Fibroblast of lung (primary cell): ENCODE measurements at regions not wholly inside any gene's neighbourhood (a gene's known extent, or its start where the extent isn't known, plus 50 kb on each side); places are given as distances from the start of the nearest gene placed in this dataset.

Source experiments
- DNase-seq, 2 donors: peaks; one replicate each; pipeline versions ENCODE4 v3.0.0 to v3.0.0-alpha.2; 2010; ENCODE audit warnings: low read depth in 2 of 2
- H2AFZ ChIP-seq: 2 replicates; pipeline ENCODE4 v1.5.1; 2012; ENCODE audit warnings: low read length, control low read depth, inconsistent platforms
- H3K27ac ChIP-seq: 2 replicates; pipeline ENCODE4 v1.5.1; 2011; ENCODE audit warnings: low read length, control low read depth; ENCODE audit not compliant: insufficient read depth
- H3K27me3 ChIP-seq: 2 replicates; pipeline ENCODE4 v1.5.1; 2011; ENCODE audit warnings: mild to moderate bottlenecking, low read length; ENCODE audit not compliant: control insufficient read depth, insufficient read depth
- H3K36me3 ChIP-seq: 2 replicates; pipeline ENCODE4 v1.5.1; 2011; ENCODE audit warnings: low read length; ENCODE audit not compliant: control insufficient read depth, insufficient read depth
- H3K4me1 ChIP-seq: 2 replicates; pipeline ENCODE4 v1.5.1; 2011; ENCODE audit warnings: low read length; ENCODE audit not compliant: control insufficient read depth, insufficient read depth; ENCODE audit errors: extremely low read depth
- H3K4me2 ChIP-seq: 2 replicates; pipeline ENCODE4 v1.5.1; 2011; ENCODE audit warnings: low read length, control low read depth; ENCODE audit not compliant: insufficient read depth; ENCODE audit errors: extremely low read depth
- H3K4me3 ChIP-seq, 4 experiments: fragments of 200-600 bp in 1 of 4; sonication (generic) in 1 of 4; replicated peaks in 1 of 4; 2 replicates each; pipeline ENCODE4 v1.5.1; 2011 to 2016; ENCODE audit warnings: low read length in 4 of 4, low read depth in 3 of 4, mild to moderate bottlenecking in 3 of 4, control low read depth in 2 of 4, inconsistent platforms in 1 of 4, mixed read lengths in 1 of 4; ENCODE audit not compliant: insufficient read depth in 1 of 4; ENCODE audit errors: control extremely low read depth in 1 of 4
- H3K79me2 ChIP-seq: 2 replicates; pipeline ENCODE4 v1.5.1; 2012; ENCODE audit warnings: mild to moderate bottlenecking, low read length, inconsistent platforms; ENCODE audit not compliant: control insufficient read depth, insufficient read depth
- H3K9ac ChIP-seq: 2 replicates; pipeline ENCODE4 v1.5.1; 2011; ENCODE audit warnings: mild to moderate bottlenecking, low read length, control low read depth; ENCODE audit not compliant: insufficient read depth
- H3K9me3 ChIP-seq: 2 replicates; pipeline ENCODE4 v1.5.1; 2012; ENCODE audit warnings: low read depth, low read length; ENCODE audit not compliant: control insufficient read depth, insufficient read depth
- H4K20me1 ChIP-seq: 2 replicates; pipeline ENCODE4 v1.5.1; 2011; ENCODE audit warnings: low read length; ENCODE audit not compliant: control insufficient read depth, insufficient read depth; ENCODE audit errors: extremely low read depth
- CTCF ChIP-seq, 2 donors: IDR thresholded peaks in 1 of 2; conservative IDR thresholded peaks in 1 of 2; 1 replicate in 1 of 2; 2 replicates in 1 of 2; pipeline ENCODE4 v1.5.1; 2011 to 2012; ENCODE audit warnings: low read length in 2 of 2, control low read depth in 1 of 2, inconsistent platforms in 1 of 2, low read depth in 1 of 2, mild to moderate bottlenecking in 1 of 2
- EZH2 ChIP-seq: IDR thresholded peaks from 2 replicates; pipeline ENCODE4 v1.5.1; 2012; ENCODE audit warnings: low read length, control low read depth, mild to moderate bottlenecking; ENCODE audit errors: missing control alignments

GRCh38 chr3:182711261-182711683, 82.0 kb upstream of the ATP11B start:
- no peaks in the 10 kb centered on the region for H3K9me3 ChIP-seq
- no peak overlapping the region for H3K4me2 ChIP-seq
- no peaks in the 10 kb centered on the region for H3K27me3 ChIP-seq
- no peaks in the 10 kb centered on the region for H3K36me3 ChIP-seq
- H4K20me1 ChIP-seq: no peaks in the 10 kb centered on the region
- H3K27ac ChIP-seq: no peak overlapping the region
- no peak overlapping the region for H2AFZ ChIP-seq
- no peak for TF ChIP-seq CTCF (conservative IDR thresholded peaks at IDR 0.05 in 1 of 2, IDR thresholded peaks at IDR 0.05 in 1 of 2; ENCODE audit: low read depth in 1 of 2, low read length in 2 of 2)
- TF ChIP-seq EZH2: no peak
- no peak overlapping the region for H3K4me3 ChIP-seq
- no peak for DNase-seq
- H3K79me2 ChIP-seq: no peaks in the 10 kb centered on the region
- H3K4me1 ChIP-seq: no peaks in the 10 kb centered on the region
- no peak overlapping the region for H3K9ac ChIP-seq

GRCh38 chr3:182711853-182712252, 81.5 kb upstream of the ATP11B start:
- Histone ChIP-seq H3K79me2 (no peaks in the 10 kb centered on the region), H4K20me1 (no peaks in the 10 kb centered on the region), H2AFZ (no peak overlapping the region), H3K4me2 (no peak overlapping the region), H3K4me1 (no peaks in the 10 kb centered on the region), H3K27me3 (no peaks in the 10 kb centered on the region), H3K36me3 (no peaks in the 10 kb centered on the region), H3K9me3 (no peaks in the 10 kb centered on the region), H3K9ac (no peak overlapping the region), H3K27ac (no peak overlapping the region), H3K4me3 (no peak overlapping the region)
- no peak for DNase-seq
- TF ChIP-seq CTCF (conservative IDR thresholded peaks at IDR 0.05 in 1 of 2, IDR thresholded peaks at IDR 0.05 in 1 of 2; ENCODE audit: low read depth in 1 of 2, low read length in 2 of 2) (no peak), EZH2 (no peak)

GRCh38 chr3:182713111-182713510, 80.2 kb upstream of the ATP11B start:
- Histone ChIP-seq H4K20me1 (no peaks in the 10 kb centered on the region), H3K4me2 (no peak overlapping the region), H3K27me3 (no peaks in the 10 kb centered on the region)

More at GRCh38 chr3:182713111-182713510, 80.2 kb upstream of the ATP11B start:
- no peak for DNase-seq
- Histone ChIP-seq H3K79me2 (no peaks in the 10 kb centered on the region), H3K4me1 (no peaks in the 10 kb centered on the region), H3K36me3 (no peaks in the 10 kb centered on the region), H3K4me3 (no peak overlapping the region), H3K9me3 (no peaks in the 10 kb centered on the region), H2AFZ (no peak overlapping the region), H3K27ac (no peak overlapping the region), H3K9ac (no peak overlapping the region)
- no peak for TF ChIP-seq CTCF (conservative IDR thresholded peaks at IDR 0.05 in 1 of 2, IDR thresholded peaks at IDR 0.05 in 1 of 2; ENCODE audit: low read depth in 1 of 2, low read length in 2 of 2)
- TF ChIP-seq EZH2: no peak
